OCI-LY1 (cell line): ENCODE measurements at regions not wholly inside any gene's neighbourhood (a gene's known extent, or its start where the extent isn't known, plus 50 kb on each side); places are given as distances from the start of the nearest gene placed in this dataset.

Experiments used
- H2AFZ ChIP-seq: fragments of 200-600 bp; sonication (generic), shearing (Covaris generic); 2 replicates; pipeline ENCODE4 v1.6.0; 2014; ENCODE audit warnings: antibody characterized with exemption, mild to moderate bottlenecking, low read length
- H3F3A ChIP-seq: fragments of 200-600 bp; sonication (generic), shearing (Covaris generic); 2 replicates; pipeline ENCODE4 v1.6.0; 2014; ENCODE audit warnings: mild to moderate bottlenecking, antibody characterized with exemption, low read length, moderate library complexity; ENCODE audit not compliant: insufficient read depth
- H3K27ac ChIP-seq: fragments of 200-600 bp; sonication (generic); 2 replicates; pipeline ENCODE4 v1.5.1; 2014; ENCODE audit warnings: low read length, mixed run types, mild to moderate bottlenecking, low read depth; ENCODE audit not compliant: poor library complexity, severe bottlenecking
- H3K27me3 ChIP-seq: fragments of 200-600 bp; sonication (generic); 2 replicates; pipeline ENCODE4 v1.6.0; 2014; ENCODE audit warnings: antibody characterized with exemption, mild to moderate bottlenecking, low read length, moderate library complexity; ENCODE audit not compliant: insufficient read depth
- H3K36me3 ChIP-seq: fragments of 200-600 bp; sonication (generic); 2 replicates; pipeline ENCODE4 v1.6.1; 2014; ENCODE audit warnings: mild to moderate bottlenecking, antibody characterized with exemption, low read length, moderate library complexity, mixed read lengths; ENCODE audit not compliant: insufficient read depth
- H3K4me1 ChIP-seq: fragments of 200-600 bp; sonication (generic); 2 replicates; pipeline ENCODE4 v1.5.1; 2014; ENCODE audit warnings: mild to moderate bottlenecking, low read length, moderate library complexity; ENCODE audit not compliant: insufficient read depth, severe bottlenecking
- H3K4me2 ChIP-seq: fragments of 200-600 bp; sonication (generic), shearing (Covaris generic); 2 replicates; pipeline ENCODE4 v1.6.1; 2014; ENCODE audit warnings: low read length
- H3K4me3 ChIP-seq: fragments of 200-600 bp; sonication (generic); 2 replicates; pipeline ENCODE4 v1.5.1; 2014; ENCODE audit warnings: low read length, low read depth, mild to moderate bottlenecking, mixed read lengths; ENCODE audit not compliant: poor library complexity, severe bottlenecking
- H3K79me2 ChIP-seq: fragments of 200-600 bp; shearing (Covaris generic); 2 replicates; pipeline ENCODE4 v1.6.1; 2016; ENCODE audit warnings: mixed run types, low read length, mixed read lengths; ENCODE audit not compliant: insufficient read depth
- H3K9ac ChIP-seq: fragments of 200-600 bp; sonication (generic), shearing (Covaris generic); 2 replicates; pipeline ENCODE4 v1.6.1; 2014; ENCODE audit warnings: mild to moderate bottlenecking, low read length, mixed read lengths
- H3K9me2 ChIP-seq: fragments of 200-600 bp; sonication (generic), shearing (Covaris generic); 2 replicates; pipeline ENCODE4 v1.6.1; 2014; ENCODE audit warnings: low read depth, mild to moderate bottlenecking, low read length, mixed read lengths
- H3K9me3 ChIP-seq: fragments of 200-600 bp; shearing (Covaris generic); 2 replicates; pipeline ENCODE4 v1.6.1; 2014; ENCODE audit warnings: low read length, mixed read lengths
- H4K20me1 ChIP-seq: fragments of 200-600 bp; sonication (generic), shearing (Covaris generic); 2 replicates; pipeline ENCODE4 v1.6.0; 2016; ENCODE audit warnings: mild to moderate bottlenecking, low read length; ENCODE audit not compliant: insufficient read depth
- EZH2 ChIP-seq: fragments of 200-600 bp; sonication (generic), shearing (Covaris generic); IDR thresholded peaks from 2 replicates; pipeline ENCODE4 v1.8.0; 2017; ENCODE audit warnings: borderline replicate concordance, mixed run types, mild to moderate bottlenecking, antibody characterized with exemption, low read length, moderate library complexity, mixed read lengths
- TF ChIP-seq, protein P1 (sequence below): fragments of 200-600 bp; sonication (generic), shearing (Covaris generic); IDR thresholded peaks from 2 replicates; pipeline ENCODE4 v1.5.1; 2017; ENCODE audit warnings: mild to moderate bottlenecking, antibody characterized with exemption, low read length, moderate library complexity, mixed read lengths

DNA sequence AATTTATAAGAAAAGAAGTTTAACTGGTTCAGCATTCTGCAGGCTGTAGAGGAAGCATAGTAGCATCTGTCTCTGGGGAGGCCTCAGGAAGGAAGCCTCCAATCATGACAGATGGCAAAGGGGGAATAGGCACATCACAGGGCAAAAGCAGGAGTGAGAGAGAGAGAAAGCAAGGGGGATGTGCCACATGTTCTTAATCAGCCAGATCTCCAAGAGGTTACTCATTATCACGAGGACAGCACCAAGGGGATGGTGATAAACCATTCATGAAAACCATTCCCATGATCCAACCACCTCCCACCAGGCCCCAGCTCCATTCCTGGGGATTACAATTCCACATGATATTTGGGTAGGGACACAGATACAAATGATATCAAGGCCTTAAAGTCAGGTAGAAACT lies 217.5 kb upstream of the TCF21 start:
- no peak overlapping the region for H3K27ac ChIP-seq
- H2AFZ ChIP-seq: no peak overlapping the region
- no peaks in the 10 kb centered on the region for H3K27me3 ChIP-seq
- H3K9ac ChIP-seq: no peak overlapping the region
- no peaks in the 10 kb centered on the region for H3K79me2 ChIP-seq
- no peak overlapping the region for H3K4me2 ChIP-seq
- H3K36me3 ChIP-seq: no peaks in the 10 kb centered on the region
- H3K9me2 ChIP-seq: no peaks in the 10 kb centered on the region
- no peaks in the 10 kb centered on the region for H3K9me3 ChIP-seq
- no peaks in the 10 kb centered on the region for H4K20me1 ChIP-seq
- no peaks in the 10 kb centered on the region for H3K4me1 ChIP-seq
- no peaks in the 10 kb centered on the region for H3F3A ChIP-seq
- no peak overlapping the region for H3K4me3 ChIP-seq
- TF ChIP-seq, protein P1, sequence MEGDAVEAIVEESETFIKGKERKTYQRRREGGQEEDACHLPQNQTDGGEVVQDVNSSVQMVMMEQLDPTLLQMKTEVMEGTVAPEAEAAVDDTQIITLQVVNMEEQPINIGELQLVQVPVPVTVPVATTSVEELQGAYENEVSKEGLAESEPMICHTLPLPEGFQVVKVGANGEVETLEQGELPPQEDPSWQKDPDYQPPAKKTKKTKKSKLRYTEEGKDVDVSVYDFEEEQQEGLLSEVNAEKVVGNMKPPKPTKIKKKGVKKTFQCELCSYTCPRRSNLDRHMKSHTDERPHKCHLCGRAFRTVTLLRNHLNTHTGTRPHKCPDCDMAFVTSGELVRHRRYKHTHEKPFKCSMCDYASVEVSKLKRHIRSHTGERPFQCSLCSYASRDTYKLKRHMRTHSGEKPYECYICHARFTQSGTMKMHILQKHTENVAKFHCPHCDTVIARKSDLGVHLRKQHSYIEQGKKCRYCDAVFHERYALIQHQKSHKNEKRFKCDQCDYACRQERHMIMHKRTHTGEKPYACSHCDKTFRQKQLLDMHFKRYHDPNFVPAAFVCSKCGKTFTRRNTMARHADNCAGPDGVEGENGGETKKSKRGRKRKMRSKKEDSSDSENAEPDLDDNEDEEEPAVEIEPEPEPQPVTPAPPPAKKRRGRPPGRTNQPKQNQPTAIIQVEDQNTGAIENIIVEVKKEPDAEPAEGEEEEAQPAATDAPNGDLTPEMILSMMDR: no peak
- TF ChIP-seq EZH2: no peak

DNA sequence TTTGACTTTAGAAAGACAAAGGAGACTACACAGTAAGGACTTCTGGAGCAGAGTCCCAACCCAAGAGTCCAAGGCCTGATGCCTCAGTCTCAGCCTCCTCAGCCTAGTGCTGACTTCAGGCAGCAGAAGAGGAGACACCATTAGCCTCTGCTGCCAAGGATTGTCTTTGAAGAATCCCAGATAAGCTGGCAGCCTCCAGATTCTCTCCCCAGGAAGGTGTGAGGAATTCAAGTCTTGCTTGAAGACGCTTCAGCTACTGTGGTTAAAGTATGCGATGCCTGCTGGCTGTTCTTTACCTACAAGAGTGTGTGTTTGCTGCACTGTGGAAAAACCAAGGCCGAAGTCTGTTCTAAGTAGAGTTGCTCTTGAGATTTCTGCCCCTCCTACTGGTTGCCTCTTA lies 215.9 kb upstream of the TCF21 start:
- H3K27me3 ChIP-seq: no peaks in the 10 kb centered on the region
- H3F3A ChIP-seq: no peaks in the 10 kb centered on the region

DNA sequence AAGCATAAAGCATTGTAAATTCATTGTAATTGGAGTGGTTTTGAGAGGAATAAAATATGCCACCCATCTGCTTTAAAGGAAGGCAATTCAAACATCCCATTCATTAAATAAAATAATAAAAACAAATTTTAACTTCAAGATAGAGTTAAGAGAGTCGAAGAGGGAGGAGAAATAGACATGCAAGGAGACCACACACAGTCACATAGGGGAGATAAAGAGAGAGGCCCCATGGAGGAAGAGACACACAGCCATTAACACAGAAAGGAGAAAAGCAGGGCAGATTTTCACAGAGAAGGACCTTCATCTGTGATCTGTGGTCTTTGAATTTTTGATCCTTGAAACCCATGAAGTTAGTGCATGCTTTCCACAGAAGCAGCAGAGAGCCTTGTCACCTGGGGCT lies 214.3 kb upstream of the TCF21 start:
- Histone ChIP-seq H3K4me2 (no peak overlapping the region), H3K9me2 (no peaks in the 10 kb centered on the region)

More for the DNA sequence above, 215.9 kb upstream of the TCF21 start:
- H3K79me2 ChIP-seq: no peaks in the 10 kb centered on the region
- no peaks in the 10 kb centered on the region for H3K9me3 ChIP-seq
- TF ChIP-seq, protein P1: no peak
- TF ChIP-seq EZH2: no peak
- H3K4me3 ChIP-seq: no peak overlapping the region
- no peaks in the 10 kb centered on the region for H3K4me1 ChIP-seq
- no peaks in the 10 kb centered on the region for H3K9me2 ChIP-seq
- no peaks in the 10 kb centered on the region for H3K36me3 ChIP-seq
- no peaks in the 10 kb centered on the region for H4K20me1 ChIP-seq
- no peak overlapping the region for H3K4me2 ChIP-seq
- H3K27ac ChIP-seq: no peak overlapping the region
- H3K9ac ChIP-seq: no peak overlapping the region
- no peak overlapping the region for H2AFZ ChIP-seq

More for the DNA sequence above, 214.3 kb upstream of the TCF21 start:
- Histone ChIP-seq H3F3A (no peaks in the 10 kb centered on the region), H3K27me3 (no peaks in the 10 kb centered on the region), H3K36me3 (no peaks in the 10 kb centered on the region), H3K79me2 (no peaks in the 10 kb centered on the region), H3K27ac (no peak overlapping the region), H3K4me1 (no peaks in the 10 kb centered on the region), H3K4me3 (no peak overlapping the region), H2AFZ (no peak overlapping the region), H3K9ac (no peak overlapping the region), H4K20me1 (no peaks in the 10 kb centered on the region), H3K9me3 (no peaks in the 10 kb centered on the region)
- TF ChIP-seq, protein P1: no peak
- TF ChIP-seq EZH2: no peak
